IMR-90 (cell line): ENCODE measurements at regions not wholly inside any gene's neighbourhood (a gene's known extent, or its start where the extent isn't known, plus 50 kb on each side); places are given as distances from the start of the nearest gene placed in this dataset.

Experiments
- CHD1 ChIP-seq: IDR thresholded peaks from 2 replicates; pipeline ENCODE4 v1.6.1; 2012; ENCODE audit warnings: low read depth, low read length, improper control_type of control experiment
- CTCF ChIP-seq: conservative IDR thresholded peaks from 2 replicates; pipeline ENCODE4 v1.5.1; 2012; ENCODE audit warnings: mild to moderate bottlenecking, low read depth, low read length, improper control_type of control experiment
- MAFK ChIP-seq: IDR thresholded peaks from 2 replicates; pipeline ENCODE4 v1.6.1; 2012; ENCODE audit warnings: low read depth, low read length, improper control_type of control experiment
- MXI1 ChIP-seq: IDR thresholded peaks from 2 replicates; pipeline ENCODE4 v1.6.1; 2012; ENCODE audit warnings: low read depth, mild to moderate bottlenecking, low read length, moderate library complexity, borderline replicate concordance
- POLR2A ChIP-seq: IDR thresholded peaks from 2 replicates; pipeline ENCODE4 v1.6.1; 2012; ENCODE audit warnings: mild to moderate bottlenecking, low read depth, low read length
- RAD21 ChIP-seq: IDR thresholded peaks from 2 replicates; pipeline ENCODE4 v1.6.1; 2012; ENCODE audit warnings: low read length, improper control_type of control experiment
- TF ChIP-seq, protein P1 (sequence below): fragments of 150-350 bp; IDR thresholded peaks from 2 replicates; pipeline ENCODE4 v1.6.1; 2017; ENCODE audit warnings: mild to moderate bottlenecking, antibody characterized with exemption, low read length, low read depth

- TF ChIP-seq CTCF (no peak), POLR2A (no peak), CHD1 (no peak), MXI1 (no peak), MAFK (no peak), RAD21 (no peak)
- TF ChIP-seq, protein P1, sequence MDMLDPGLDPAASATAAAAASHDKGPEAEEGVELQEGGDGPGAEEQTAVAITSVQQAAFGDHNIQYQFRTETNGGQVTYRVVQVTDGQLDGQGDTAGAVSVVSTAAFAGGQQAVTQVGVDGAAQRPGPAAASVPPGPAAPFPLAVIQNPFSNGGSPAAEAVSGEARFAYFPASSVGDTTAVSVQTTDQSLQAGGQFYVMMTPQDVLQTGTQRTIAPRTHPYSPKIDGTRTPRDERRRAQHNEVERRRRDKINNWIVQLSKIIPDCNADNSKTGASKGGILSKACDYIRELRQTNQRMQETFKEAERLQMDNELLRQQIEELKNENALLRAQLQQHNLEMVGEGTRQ = no peak
Observed at GRCh38 chr13:42383025-42383424, 111.1 kb downstream of the AKAP11 start.
